ENCODE measurements at regions not wholly inside any gene's neighbourhood (a gene's known extent, or its start where the extent isn't known, plus 50 kb on each side); places are given as distances from the start of the nearest gene placed in this dataset.

DNA sequence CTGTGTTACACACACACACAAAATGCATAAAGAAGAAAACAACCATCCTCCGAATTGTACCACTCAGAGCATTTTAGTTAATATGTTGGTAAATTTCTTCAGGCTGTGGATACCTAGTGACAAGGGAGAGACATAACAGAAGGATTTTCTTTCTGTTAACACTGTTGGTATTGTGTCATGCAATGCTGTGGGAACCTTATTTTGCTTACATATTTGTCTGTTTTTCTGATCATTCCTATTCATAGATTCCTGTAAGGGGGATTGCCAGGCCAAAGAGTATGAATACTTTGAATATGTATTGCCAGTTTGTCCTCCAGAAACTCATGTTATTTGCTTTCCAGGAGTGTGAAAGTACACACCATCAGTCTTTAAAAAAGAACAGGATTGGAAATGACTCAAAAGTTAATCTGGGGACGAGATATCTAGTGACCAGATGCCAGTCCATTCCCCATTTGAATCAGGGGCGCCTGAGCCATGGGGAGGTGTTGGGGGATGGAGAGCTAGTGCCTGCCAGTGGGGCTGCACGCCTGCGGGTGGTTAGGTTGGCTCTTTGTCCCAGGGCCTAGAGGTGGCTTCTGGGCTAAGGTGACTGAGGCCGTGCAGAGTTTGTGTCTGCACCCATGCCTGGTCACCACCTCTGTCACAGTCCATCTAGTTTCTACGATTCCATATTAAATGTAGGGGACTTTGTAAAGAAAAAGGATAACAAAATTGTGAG is 142.0 kb downstream of the PTPN20 start:
- H3K27ac Mint-ChIP-seq: no peak overlapping the region
- peaks cover 14% of the 10 kb centered on the region for H3K4me1 Mint-ChIP-seq
- no peaks in the 10 kb centered on the region for H3K9me3 Mint-ChIP-seq
- H3K4me3 Mint-ChIP-seq: no peak overlapping the region
- H3K27me3 Mint-ChIP-seq: no peaks in the 10 kb centered on the region
- H3K36me3 Mint-ChIP-seq: no peaks in the 10 kb centered on the region

DNA sequence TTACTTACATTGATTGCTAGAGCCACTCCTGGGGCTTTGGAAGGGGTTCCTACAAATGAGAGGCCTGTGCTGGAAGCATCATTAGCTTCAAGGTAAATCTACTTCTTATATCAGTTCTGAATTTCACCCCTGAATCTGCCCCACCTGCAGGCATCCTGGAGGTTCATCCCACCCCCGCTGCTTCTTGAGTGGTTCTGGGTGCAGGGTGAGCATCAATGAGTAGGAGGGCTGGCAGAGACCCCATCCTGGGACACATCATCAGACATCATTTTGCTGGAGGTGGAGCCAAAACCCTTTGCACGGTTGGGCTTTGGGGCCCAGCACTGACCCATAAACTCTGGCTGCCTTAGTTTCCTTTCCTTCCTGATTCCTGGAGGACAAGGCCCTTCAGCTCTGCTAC is 143.7 kb downstream of the PTPN20 start:
- Mint-ChIP-seq H3K27ac (no peak overlapping the region), H3K9me3 (no peaks in the 10 kb centered on the region), H3K4me3 (no peak overlapping the region), H3K36me3 (no peaks in the 10 kb centered on the region), H3K27me3 (no peaks in the 10 kb centered on the region), H3K4me1 (peaks cover 5% of the 10 kb centered on the region)

- no peak overlapping the region for H3K27ac Mint-ChIP-seq
- H3K36me3 Mint-ChIP-seq: no peaks in the 10 kb centered on the region
- no peak overlapping the region for H3K4me3 Mint-ChIP-seq
- H3K9me3 Mint-ChIP-seq: no peaks in the 10 kb centered on the region
- H3K27me3 Mint-ChIP-seq: no peaks in the 10 kb centered on the region
- peaks cover 5% of the 10 kb centered on the region for H3K4me1 Mint-ChIP-seq
These were observed 144.4 kb downstream of the PTPN20 start for GRCh38 chr10:47055386-47056246.

DNA sequence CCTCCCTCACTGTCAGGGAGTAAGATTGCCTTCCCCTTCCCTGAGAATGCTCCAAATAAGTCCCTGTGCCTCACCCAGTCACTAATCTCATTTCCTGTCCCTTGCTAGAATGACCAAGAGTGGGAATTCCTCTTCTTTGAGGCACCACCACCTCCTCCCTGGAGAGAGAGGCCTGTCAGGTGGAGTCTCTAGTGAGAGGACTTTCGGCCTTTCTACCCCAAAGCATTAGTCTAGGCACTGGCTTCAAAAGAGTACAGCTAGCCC is 145.0 kb downstream of the PTPN20 start:
- H3K4me3 Mint-ChIP-seq: no peak overlapping the region
- no peaks in the 10 kb centered on the region for H3K9me3 Mint-ChIP-seq
- no peaks in the 10 kb centered on the region for H3K36me3 Mint-ChIP-seq
- no peaks in the 10 kb centered on the region for H3K27me3 Mint-ChIP-seq
- peaks cover 5% of the 10 kb centered on the region for H3K4me1 Mint-ChIP-seq
- H3K27ac Mint-ChIP-seq: no peak overlapping the region

- Mint-ChIP-seq H3K9me3 (no peaks in the 10 kb centered on the region), H3K27me3 (no peaks in the 10 kb centered on the region), H3K27ac (no peak overlapping the region), H3K4me1 (peaks cover 5% of the 10 kb centered on the region), H3K4me3 (no peak overlapping the region), H3K36me3 (no peaks in the 10 kb centered on the region)
These were observed 146.2 kb downstream of the PTPN20 start for GRCh38 chr10:47057471-47057870.

DNA sequence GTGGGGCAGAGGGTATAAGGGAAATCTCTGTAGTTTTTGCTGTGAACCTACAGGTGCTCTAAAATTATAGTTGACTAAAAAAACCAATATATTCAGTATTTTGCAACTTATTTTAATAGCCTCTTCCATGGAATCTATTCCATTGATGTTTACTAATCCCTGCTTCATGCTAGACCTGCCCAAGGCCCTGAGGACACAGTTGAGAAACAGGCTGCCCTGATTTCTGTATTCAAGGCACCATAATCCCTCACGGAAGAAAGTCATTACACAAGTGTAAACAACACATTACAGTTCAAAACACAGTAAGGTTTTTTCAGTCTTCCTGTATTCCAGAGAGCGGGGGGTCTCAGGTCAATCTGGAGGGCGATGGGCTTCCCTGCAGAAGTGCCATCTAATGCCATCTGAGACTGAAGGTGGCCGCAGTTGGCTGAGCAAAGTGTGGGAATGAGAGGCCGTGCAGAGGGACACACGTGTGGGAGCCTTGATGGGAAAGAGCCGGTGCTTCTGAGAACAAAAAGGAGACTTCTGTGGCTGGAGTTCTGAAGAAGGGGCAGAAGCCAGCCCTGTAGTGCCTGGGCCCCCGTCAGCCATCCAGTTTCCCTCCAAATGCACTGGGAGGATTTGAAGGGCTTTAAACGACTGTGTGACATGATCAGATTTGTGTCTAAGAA is 146.9 kb downstream of the PTPN20 start:
- no peak overlapping the region for H3K27ac Mint-ChIP-seq
- no peaks in the 10 kb centered on the region for H3K36me3 Mint-ChIP-seq
- no peaks in the 10 kb centered on the region for H3K27me3 Mint-ChIP-seq
- H3K4me3 Mint-ChIP-seq: no peak overlapping the region
- H3K9me3 Mint-ChIP-seq: no peaks in the 10 kb centered on the region
- peaks cover 5% of the 10 kb centered on the region for H3K4me1 Mint-ChIP-seq

GRCh38 chr10:47058961-47059391 is 147.7 kb downstream of the PTPN20 start:
- no peaks in the 10 kb centered on the region for H3K9me3 Mint-ChIP-seq
- H3K27me3 Mint-ChIP-seq: no peaks in the 10 kb centered on the region
- H3K4me1 Mint-ChIP-seq: peaks cover 5% of the 10 kb centered on the region
- H3K27ac Mint-ChIP-seq: no peak overlapping the region
- H3K4me3 Mint-ChIP-seq: no peak overlapping the region
- H3K36me3 Mint-ChIP-seq: no peaks in the 10 kb centered on the region

GRCh38 chr10:47059606-47060311 is 148.5 kb downstream of the PTPN20 start:
- no peak overlapping the region for H3K4me3 Mint-ChIP-seq
- no peak overlapping the region for H3K27ac Mint-ChIP-seq
- H3K36me3 Mint-ChIP-seq: no peaks in the 10 kb centered on the region
- no peaks in the 10 kb centered on the region for H3K9me3 Mint-ChIP-seq
- H3K4me1 Mint-ChIP-seq: peaks cover 5% of the 10 kb centered on the region
- no peaks in the 10 kb centered on the region for H3K27me3 Mint-ChIP-seq

DNA sequence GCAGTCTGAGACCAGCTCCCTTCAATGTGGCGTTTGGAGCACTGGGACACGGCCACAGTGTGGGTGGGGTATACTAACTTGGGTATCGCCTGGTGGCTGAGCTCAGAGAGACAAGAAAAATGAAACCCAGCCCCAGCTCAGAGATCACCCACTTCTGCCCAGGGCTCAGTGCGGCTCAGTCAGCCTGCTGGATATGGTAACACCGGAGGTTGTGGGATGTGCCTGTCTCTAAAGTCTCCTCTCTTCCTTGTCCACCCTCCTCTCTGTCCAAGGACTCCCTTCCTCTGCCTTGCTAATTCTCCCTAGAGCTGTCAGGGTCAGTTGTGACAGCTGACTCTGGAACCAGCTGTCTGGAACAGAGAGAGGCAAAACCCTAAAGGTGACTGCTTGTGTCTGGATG is 149.1 kb downstream of the PTPN20 start:
- Mint-ChIP-seq H3K9me3 (no peaks in the 10 kb centered on the region), H3K27me3 (no peaks in the 10 kb centered on the region), H3K27ac (no peak overlapping the region), H3K4me1 (peaks cover 5% of the 10 kb centered on the region), H3K4me3 (no peak overlapping the region), H3K36me3 (no peaks in the 10 kb centered on the region)

- no peak overlapping the region for H3K27ac Mint-ChIP-seq
- no peaks in the 10 kb centered on the region for H3K27me3 Mint-ChIP-seq
- no peaks in the 10 kb centered on the region for H3K9me3 Mint-ChIP-seq
- no peaks in the 10 kb centered on the region for H3K36me3 Mint-ChIP-seq
- H3K4me3 Mint-ChIP-seq: no peak overlapping the region
- H3K4me1 Mint-ChIP-seq: peaks cover 4% of the 10 kb centered on the region
These were observed 149.8 kb downstream of the PTPN20 start for GRCh38 chr10:47060993-47061500.

GRCh38 chr10:47061776-47062175 is 150.5 kb downstream of the PTPN20 start:
- no peaks in the 10 kb centered on the region for H3K36me3 Mint-ChIP-seq
- H3K27me3 Mint-ChIP-seq: no peaks in the 10 kb centered on the region
- no peak overlapping the region for H3K27ac Mint-ChIP-seq
- no peak overlapping the region for H3K4me3 Mint-ChIP-seq
- no peaks in the 10 kb centered on the region for H3K4me1 Mint-ChIP-seq
- H3K9me3 Mint-ChIP-seq: no peaks in the 10 kb centered on the region

- Mint-ChIP-seq H3K27me3 (no peaks in the 10 kb centered on the region), H3K27ac (no peak overlapping the region), H3K4me3 (no peak overlapping the region), H3K9me3 (no peaks in the 10 kb centered on the region), H3K36me3 (no peaks in the 10 kb centered on the region), H3K4me1 (no peaks in the 10 kb centered on the region)
These were observed 151.4 kb downstream of the PTPN20 start for GRCh38 chr10:47062441-47063200.

DNA sequence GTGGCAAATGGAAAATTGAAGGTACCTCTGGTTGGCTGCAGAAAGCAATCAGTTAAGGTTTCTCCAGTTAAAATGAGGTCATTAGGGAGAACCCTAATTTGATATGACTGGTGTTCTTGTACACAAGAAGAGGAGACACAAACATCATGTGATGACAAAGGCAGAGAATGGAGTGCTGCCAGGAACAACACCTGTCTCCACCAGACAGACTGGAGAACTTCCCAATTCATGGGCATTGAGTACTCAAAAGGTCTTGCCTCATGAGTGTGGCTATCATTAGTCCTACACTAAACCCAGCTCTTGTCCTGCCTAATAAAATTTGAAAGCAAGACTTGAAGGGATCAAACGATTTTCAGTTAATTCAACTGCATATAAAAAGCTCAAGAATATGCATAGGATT is 152.6 kb downstream of the PTPN20 start:
- Mint-ChIP-seq H3K27me3 (no peaks in the 10 kb centered on the region), H3K36me3 (no peaks in the 10 kb centered on the region)

DNA sequence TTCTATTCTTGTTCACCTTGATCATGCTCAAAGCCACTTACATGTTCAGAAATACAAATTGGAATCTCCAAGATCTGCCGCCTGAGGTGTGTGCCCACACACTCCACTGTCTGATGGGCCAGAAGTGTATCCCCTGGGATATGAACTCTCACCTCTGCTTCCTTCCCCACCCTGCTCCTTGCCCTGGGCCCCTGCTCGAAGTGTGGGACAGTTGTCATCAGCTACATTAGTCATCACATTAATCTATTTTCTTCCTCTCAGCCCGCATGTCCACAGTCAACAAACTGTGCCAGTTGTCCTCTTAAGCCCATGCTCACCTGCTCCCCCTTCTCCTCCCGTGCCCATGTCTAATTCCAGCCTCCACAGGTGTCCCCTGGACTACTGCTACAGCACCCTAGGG is 154.7 kb downstream of the PTPN20 start:
- Mint-ChIP-seq H3K9me3 (no peaks in the 10 kb centered on the region), H3K27ac (no peak overlapping the region), H3K4me1 (no peaks in the 10 kb centered on the region), H3K27me3 (no peaks in the 10 kb centered on the region), H3K36me3 (no peaks in the 10 kb centered on the region), H3K4me3 (no peak overlapping the region)

More for the DNA sequence above, 152.6 kb downstream of the PTPN20 start:
- Mint-ChIP-seq H3K4me1 (no peaks in the 10 kb centered on the region), H3K4me3 (no peak overlapping the region), H3K9me3 (no peaks in the 10 kb centered on the region), H3K27ac (no peak overlapping the region)

Data from activated naive CD4-positive, alpha-beta T cell treated with anti-CD3 and anti-CD28 coated beads, Interleukin-2, amount 50 U/mL, for 24 hours (primary cell).